IMR-90 (cell line): ENCODE measurements at regions not wholly inside any gene's neighbourhood (a gene's known extent, or its start where the extent isn't known, plus 50 kb on each side); places are given as distances from the start of the nearest gene placed in this dataset.

Experiments used
- ATAC-seq: fragments of 200-7000 bp; cut with Tn5 transposase; 2 replicates; pipeline ENCODE4 v1.9.1; 2020; ENCODE audit warnings: low read depth, mild to moderate bottlenecking, moderate library complexity
- BruUV-seq: library from RNA; stranded (reverse); fragments of 400-500 nt; replicated peaks from 2 replicates; lab custom pipeline; 2021; lab: Mats Ljungman, UMichigan
- CTCF ChIA-PET: fragments of 300-600 bp; formaldehyde crosslinking; extraction: SDS; loops from one replicate; lab custom pipeline; 2021; ENCODE audit warnings: antibody characterized with exemption; lab: Yijun Ruan, JAX
- POLR2A ChIA-PET: fragments of 300-600 bp; sonication (Branson Sonifier 250); formaldehyde crosslinking; loops from one replicate; lab custom pipeline; 2022; ENCODE audit warnings: antibody characterized with exemption; ENCODE audit not compliant: unreplicated experiment; lab: Charles Lee
- DNase-seq: peaks from one replicate; pipeline ENCODE4 v3.0.0; 2013
- H2AFZ ChIP-seq: replicated peaks from 2 replicates; pipeline ENCODE3; 2013; ENCODE audit warnings: low read length, mild to moderate bottlenecking; ENCODE audit not compliant: poor library complexity
- H2AK5ac ChIP-seq: 2 replicates; pipeline ENCODE4 v1.6.1; 2013; ENCODE audit warnings: low read depth, low read length, inconsistent platforms
- H2AK9ac ChIP-seq: replicated peaks from 2 replicates; pipeline ENCODE3; 2013; ENCODE audit warnings: mild to moderate bottlenecking, low read depth, low read length, moderate library complexity; ENCODE audit not compliant: poor library complexity
- H2BK120ac ChIP-seq: 2 replicates; pipeline ENCODE4 v1.6.1; 2013; ENCODE audit warnings: low read depth, low read length, inconsistent platforms
- H2BK15ac ChIP-seq: 3 replicates; pipeline ENCODE4 v1.6.1; 2013; ENCODE audit warnings: low read depth, low read length, inconsistent platforms
- H2BK20ac ChIP-seq: 2 replicates; pipeline ENCODE4 v1.6.1; 2013; ENCODE audit warnings: low read depth, mild to moderate bottlenecking, inconsistent platforms, low read length, moderate library complexity
- H2BK5ac ChIP-seq: 2 replicates; pipeline ENCODE4 v1.6.1; 2013; ENCODE audit warnings: mild to moderate bottlenecking, low read depth, low read length, inconsistent platforms; ENCODE audit not compliant: poor library complexity, severe bottlenecking
- H3K14ac ChIP-seq: replicated peaks from 2 replicates; pipeline ENCODE4 v1.6.1; 2013; ENCODE audit warnings: low read depth, low read length, inconsistent platforms
- H3K18ac ChIP-seq: 2 replicates; pipeline ENCODE4 v1.6.1; 2013; ENCODE audit warnings: low read depth, low read length, control low read depth
- H3K23ac ChIP-seq: 2 replicates; pipeline ENCODE4 v1.6.1; 2013; ENCODE audit warnings: low read depth, low read length, inconsistent platforms
- H3K27ac ChIP-seq: 2 replicates; pipeline ENCODE4 v1.5.1; 2013; ENCODE audit warnings: mild to moderate bottlenecking, control low read depth, low read length; ENCODE audit not compliant: insufficient read depth
- H3K27me3 ChIP-seq: 2 replicates; pipeline ENCODE4 v1.6.1; 2013; ENCODE audit warnings: low read length; ENCODE audit not compliant: control insufficient read depth, insufficient read depth
- H3K36me3 ChIP-seq: 2 replicates; pipeline ENCODE4 v1.6.1; 2013; ENCODE audit warnings: low read length, mixed read lengths; ENCODE audit not compliant: control insufficient read depth, insufficient read depth
- H3K4ac ChIP-seq: 2 replicates; pipeline ENCODE4 v1.6.1; 2013; ENCODE audit warnings: low read depth, low read length, inconsistent platforms
- H3K4me1 ChIP-seq: 2 replicates; pipeline ENCODE4 v1.6.1; 2013; ENCODE audit warnings: low read length, mixed read lengths; ENCODE audit not compliant: control insufficient read depth, insufficient read depth
- H3K4me2 ChIP-seq: 2 replicates; pipeline ENCODE4 v1.6.1; 2013; ENCODE audit warnings: low read depth, mild to moderate bottlenecking, control low read depth, low read length, moderate library complexity
- H3K4me3 ChIP-seq: 2 replicates; pipeline ENCODE4 v1.5.1; 2013; ENCODE audit warnings: low read depth, mild to moderate bottlenecking, control low read depth, low read length, moderate library complexity; ENCODE audit not compliant: insufficient read depth
- H3K56ac ChIP-seq: 2 replicates; pipeline ENCODE4 v1.6.1; 2013; ENCODE audit warnings: low read length, inconsistent platforms; ENCODE audit not compliant: insufficient read depth; ENCODE audit errors: extremely low read depth
- H3K79me1 ChIP-seq, 2 experiments: 2 replicates each; pipeline ENCODE4 v1.6.1; 2013; ENCODE audit warnings: low read length in 2 of 2, inconsistent platforms in 1 of 2, low read depth in 1 of 2
- H3K9ac ChIP-seq: 2 replicates; pipeline ENCODE4 v1.6.1; 2013; ENCODE audit warnings: low read depth, low read length, control low read depth
- H3K9me1 ChIP-seq: 2 replicates; pipeline ENCODE4 v1.6.1; 2013; ENCODE audit warnings: low read length, inconsistent platforms; ENCODE audit not compliant: insufficient read depth
- H3K9me3 ChIP-seq: 2 replicates; pipeline ENCODE4 v1.6.1; 2013; ENCODE audit warnings: low read length; ENCODE audit not compliant: control insufficient read depth, insufficient read depth
- H4K20me1 ChIP-seq: 2 replicates; pipeline ENCODE4 v1.6.1; 2013; ENCODE audit warnings: low read length, inconsistent platforms; ENCODE audit not compliant: insufficient read depth
- H4K5ac ChIP-seq: 2 replicates; pipeline ENCODE4 v1.6.1; 2013; ENCODE audit warnings: mild to moderate bottlenecking, low read depth, low read length, control low read depth
- H4K8ac ChIP-seq, 2 experiments: 2 replicates each; pipeline ENCODE4 v1.6.1; 2013; ENCODE audit warnings: low read depth in 2 of 2, low read length in 2 of 2, control low read depth in 1 of 2, inconsistent platforms in 1 of 2
- H4K91ac ChIP-seq: 2 replicates; pipeline ENCODE4 v1.6.1; 2013; ENCODE audit warnings: low read depth, low read length, inconsistent platforms; ENCODE audit not compliant: insufficient read depth
- BHLHE40 ChIP-seq: fragments of 150-350 bp; IDR thresholded peaks from 2 replicates; pipeline ENCODE4 v1.6.1; 2016; ENCODE audit warnings: mild to moderate bottlenecking, low read depth, low read length
- CEBPB ChIP-seq: IDR thresholded peaks from 2 replicates; pipeline ENCODE4 v1.6.1; 2012; ENCODE audit warnings: low read depth, low read length, improper control_type of control experiment
- CHD1 ChIP-seq: IDR thresholded peaks from 2 replicates; pipeline ENCODE4 v1.6.1; 2012; ENCODE audit warnings: low read depth, low read length, improper control_type of control experiment
- CTCF ChIP-seq: conservative IDR thresholded peaks from 2 replicates; pipeline ENCODE4 v1.5.1; 2012; ENCODE audit warnings: mild to moderate bottlenecking, low read depth, low read length, improper control_type of control experiment
- ELK1 ChIP-seq: fragments of 150-350 bp; IDR thresholded peaks from 2 replicates; pipeline ENCODE4 v1.6.1; 2016; ENCODE audit warnings: low read depth, mild to moderate bottlenecking, low read length, moderate library complexity, borderline replicate concordance
- FOS ChIP-seq: fragments of 150-350 bp; IDR thresholded peaks from 2 replicates; pipeline ENCODE4 v1.6.1; 2016; ENCODE audit warnings: low read depth, low read length
- MAFK ChIP-seq: IDR thresholded peaks from 2 replicates; pipeline ENCODE4 v1.6.1; 2012; ENCODE audit warnings: low read depth, low read length, improper control_type of control experiment
- MAZ ChIP-seq: IDR thresholded peaks from 2 replicates; pipeline ENCODE4 v1.6.1; 2012; ENCODE audit warnings: low read depth, mild to moderate bottlenecking, low read length, improper control_type of control experiment, moderate library complexity, borderline replicate concordance
- MXI1 ChIP-seq: IDR thresholded peaks from 2 replicates; pipeline ENCODE4 v1.6.1; 2012; ENCODE audit warnings: low read depth, mild to moderate bottlenecking, low read length, moderate library complexity, borderline replicate concordance
- NFE2L2 ChIP-seq: fragments of 150-350 bp; IDR thresholded peaks from 2 replicates; pipeline ENCODE4 v1.6.1; 2016; ENCODE audit warnings: low read depth, mild to moderate bottlenecking, low read length
- POLR2A ChIP-seq: IDR thresholded peaks from 2 replicates; pipeline ENCODE4 v1.6.1; 2012; ENCODE audit warnings: mild to moderate bottlenecking, low read depth, low read length
- RAD21 ChIP-seq: IDR thresholded peaks from 2 replicates; pipeline ENCODE4 v1.6.1; 2012; ENCODE audit warnings: low read length, improper control_type of control experiment
- RCOR1 ChIP-seq: IDR thresholded peaks from 2 replicates; pipeline ENCODE4 v1.6.1; 2012; ENCODE audit warnings: mild to moderate bottlenecking, low read length, improper control_type of control experiment; ENCODE audit not compliant: insufficient replicate concordance
- RFX5 ChIP-seq: IDR thresholded peaks from 2 replicates; pipeline ENCODE4 v1.8.0; 2012; ENCODE audit warnings: low read depth, mild to moderate bottlenecking, low read length, moderate library complexity
- SMC3 ChIP-seq: fragments of 150-350 bp; IDR thresholded peaks from 2 replicates; pipeline ENCODE4 v1.6.1; 2016; ENCODE audit warnings: low read depth, mild to moderate bottlenecking, antibody characterized with exemption, low read length, moderate library complexity
- USF2 ChIP-seq: fragments of 150-350 bp; IDR thresholded peaks from 2 replicates; pipeline ENCODE4 v1.6.1; 2017; ENCODE audit warnings: mild to moderate bottlenecking, antibody characterized with exemption, low read length, low read depth
- WGBS, 2 experiments: methylation state at CpG; one replicate each; pipeline versions ENCODE4 v1.1.5 to v1.1.7; 2013; ENCODE audit warnings: missing lambda C conversion rate in 2 of 2; ENCODE audit not compliant: insufficient read length in 1 of 2; ENCODE audit errors: extremely low coverage in 2 of 2; 5-methylcytosine and 5-hydroxymethylcytosine counted together
- dilution Hi-C: fragments of 300-500 bp; cut with HindIII; formaldehyde crosslinking; loops from one replicate; pipeline ENCODE4 v1.14.3; 2018; ENCODE audit warnings: low sequenced_read_pairs; ENCODE audit not compliant: unreplicated experiment
- in situ Hi-C: fragments of 300-500 bp; cut with MboI; formaldehyde crosslinking; loops from 3 replicates; pipeline ENCODE4 v1.14.3; 2019; ENCODE audit warnings: low sequenced_read_pairs, inconsistent platforms, mixed read lengths
- intact Hi-C: fragments of 100-400 bp; cut with micrococcal nuclease; formaldehyde crosslinking; loops from 2 replicates; pipeline ENCODE4 v1.10.0; 2022

GRCh38 chr11:105492010-105492409 is 117.9 kb upstream of the GRIA4 start:
- intact Hi-C loops (no loop called here), in situ Hi-C loops (no loop called here), dilution Hi-C loops (no loop called here)
- no peak overlapping the region for H3K23ac ChIP-seq
- BruUV-seq, result no TSS peak
- H3K9me3 ChIP-seq, result no peaks in the 10 kb centered on the region
- H3K27ac ChIP-seq, result no peak overlapping the region
- H3K14ac ChIP-seq, result no peak overlapping the region
- H2AFZ ChIP-seq, result no peak overlapping the region
- H3K4ac ChIP-seq, result no peak overlapping the region
- no peak for ATAC-seq
- no peak for DNase-seq
- H2BK15ac ChIP-seq, result no peak overlapping the region
- H2AK5ac ChIP-seq, result no peak overlapping the region
- no peaks in the 10 kb centered on the region for H3K4me1 ChIP-seq
- no peak overlapping the region for H3K18ac ChIP-seq
- no peak overlapping the region for H3K56ac ChIP-seq
- TF ChIP-seq FOS, result no peak
- no peak for TF ChIP-seq MXI1
- no peak for TF ChIP-seq MAFK
- no peak for TF ChIP-seq CEBPB
- TF ChIP-seq RAD21, result no peak
- TF ChIP-seq RCOR1, result no peak
- TF ChIP-seq CHD1, result no peak
- TF ChIP-seq ELK1, result no peak
- TF ChIP-seq BHLHE40, result no peak
- no peak for TF ChIP-seq NFE2L2
- TF ChIP-seq SMC3, result no peak
- TF ChIP-seq RFX5, result no peak
- no peak for TF ChIP-seq USF2
- no peak for TF ChIP-seq CTCF
- TF ChIP-seq POLR2A, result no peak
- TF ChIP-seq MAZ, result no peak
- no peaks in the 10 kb centered on the region for H3K36me3 ChIP-seq
- H4K20me1 ChIP-seq, result no peaks in the 10 kb centered on the region
- H3K4me3 ChIP-seq, result no peak overlapping the region
- no peak overlapping the region for H4K8ac ChIP-seq
- no peak overlapping the region for H2BK5ac ChIP-seq
- no peak overlapping the region for H4K5ac ChIP-seq
- WGBS, 2 experiments, result no CpG with 5 or more reads among the region's 1 CpG
- no peak overlapping the region for H4K91ac ChIP-seq
- CTCF ChIA-PET, result no interaction called here
- no peaks in the 10 kb centered on the region for H3K9me1 ChIP-seq
- no peak overlapping the region for H2BK120ac ChIP-seq
- H3K4me2 ChIP-seq, result no peak overlapping the region
- no peak overlapping the region for H2AK9ac ChIP-seq
- POLR2A ChIA-PET, result no interaction called here
- no peaks in the 10 kb centered on the region for H3K79me1 ChIP-seq
- no peak overlapping the region for H3K9ac ChIP-seq
- no peak overlapping the region for H2BK20ac ChIP-seq
- H3K27me3 ChIP-seq, result no peaks in the 10 kb centered on the region
